ENCODE measurements at regions not wholly inside any gene's neighbourhood (a gene's known extent, or its start where the extent isn't known, plus 50 kb on each side); places are given as distances from the start of the nearest gene placed in this dataset.

GRCh38 chr19:20273376-20273775 is 106.4 kb downstream of the ZNF486 start:
- no peak for TF ChIP-seq CTCF (IDR thresholded peaks at IDR 0.05; ENCODE audit: low read length)
- TF ChIP-seq EZH2 (IDR thresholded peaks at IDR 0.05; ENCODE audit: borderline replicate concordance, low read length), result no peak
